SK-MEL-5 (cell line): ENCODE measurements at regions not wholly inside any gene's neighbourhood (a gene's known extent, or its start where the extent isn't known, plus 50 kb on each side); places are given as distances from the start of the nearest gene placed in this dataset.
"Not testable (repeated sequence)": the region's sequence is repeated elsewhere in the genome, so short reads cannot be mapped to it uniquely, and the experiment has no call there.

Experiments used
- DNase-seq: peaks from one replicate; pipeline ENCODE4 v3.0.0-alpha.2; 2016; ENCODE audit warnings: low read depth, low spot score
- in situ Hi-C: cut with HindIII; loops from 2 replicates; pipeline ENCODE4 v1.10.0; 2016; ENCODE audit warnings: low sequenced_read_pairs, high pct_unique_total_duplicates, low pct_unique_long_range_greater_than_20kb

DNA sequence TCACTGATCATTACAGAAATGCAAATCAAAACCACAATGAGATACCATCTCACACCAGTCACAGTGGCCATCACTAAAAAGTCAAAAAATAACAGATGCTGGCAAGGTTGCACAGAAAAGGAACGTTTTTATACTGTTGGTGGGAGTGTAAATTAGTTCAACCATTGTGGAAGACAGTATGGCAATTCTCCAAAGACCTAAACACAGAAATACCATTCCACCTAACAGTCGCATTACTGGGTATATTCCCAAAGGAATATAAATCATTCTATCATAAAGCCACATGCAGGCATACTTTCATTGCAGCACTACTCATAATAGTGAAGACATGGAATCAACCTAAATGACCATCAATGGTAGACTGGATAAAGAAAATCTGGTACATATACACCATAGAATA, 83.2 kb upstream of the ARID5B start:
- DNase-seq, in situ Hi-C loops: not testable (repeated sequence)

- in situ Hi-C loops, result no loop called here
- DNase-seq, result no peak
Observed at GRCh38 chr10:61819208-61819607, 82.3 kb upstream of the ARID5B start.

DNA sequence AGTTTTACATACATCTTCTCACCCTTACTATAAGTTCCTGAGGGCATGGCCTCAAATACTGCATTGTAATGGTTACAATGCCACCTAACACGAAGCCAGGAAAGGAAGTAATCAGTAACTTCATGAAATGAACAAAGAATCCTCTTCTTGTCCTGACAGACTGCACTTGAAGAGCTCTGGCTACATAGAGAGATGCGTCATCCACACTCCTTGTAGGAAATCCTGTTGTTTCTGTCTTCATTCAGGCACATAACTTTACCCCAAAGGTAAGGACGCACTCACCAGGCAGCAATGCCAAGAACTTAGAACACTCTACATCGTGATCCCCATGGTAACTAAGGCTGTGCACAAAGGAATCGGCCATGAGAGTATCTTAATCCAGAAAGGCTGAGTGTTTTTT, 80.3 kb upstream of the ARID5B start:
- peak; percentile 96 for DNase-seq
- in situ Hi-C loops, result no loop called here

- no peak for DNase-seq
- in situ Hi-C loops, result no loop called here
Observed at GRCh38 chr10:61821693-61822092, 79.8 kb upstream of the ARID5B start.

DNA sequence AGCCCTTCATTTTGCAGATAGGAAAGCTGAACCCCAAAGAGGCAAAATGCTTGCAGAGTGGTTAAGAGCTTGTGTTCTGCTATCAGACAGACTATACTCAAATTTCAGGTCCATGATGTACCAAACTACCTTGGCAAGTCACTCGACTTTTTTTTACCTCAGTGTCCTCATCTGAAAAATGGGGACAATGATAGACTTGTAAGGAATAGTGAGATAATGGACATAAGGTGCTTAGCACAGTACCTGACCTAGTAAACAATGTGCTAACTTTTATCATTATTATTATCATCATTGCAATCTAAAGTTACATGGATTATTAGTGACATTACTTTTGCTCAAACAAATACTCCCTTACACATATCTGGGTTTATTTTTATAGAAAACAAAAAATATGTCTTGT, 79.4 kb upstream of the ARID5B start:
- in situ Hi-C loops, result no loop called here

DNA sequence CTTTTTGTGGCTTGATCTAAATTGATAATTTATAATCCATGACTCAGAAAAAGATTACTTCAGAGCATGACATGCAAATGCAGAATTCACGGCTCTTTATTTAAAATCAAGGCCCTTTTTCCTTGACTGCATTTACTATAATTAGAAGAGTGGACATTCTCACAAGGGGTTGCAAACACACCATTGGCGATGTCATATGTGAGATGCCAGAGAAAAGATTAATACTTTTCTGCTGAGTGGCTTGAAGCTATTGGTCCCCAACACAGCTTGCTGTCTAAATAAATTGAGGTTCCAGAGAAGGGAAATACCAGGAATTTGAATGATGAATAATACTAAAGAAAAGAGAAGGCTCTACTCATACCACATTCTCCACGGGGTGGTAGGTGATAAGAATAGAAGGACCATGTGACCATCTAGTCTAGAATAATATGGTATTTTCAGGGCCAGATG, 78.7 kb upstream of the ARID5B start:
- no peak for DNase-seq
- in situ Hi-C loops, result no loop called here

More for the DNA sequence above, 79.4 kb upstream of the ARID5B start:
- no peak for DNase-seq

DNA sequence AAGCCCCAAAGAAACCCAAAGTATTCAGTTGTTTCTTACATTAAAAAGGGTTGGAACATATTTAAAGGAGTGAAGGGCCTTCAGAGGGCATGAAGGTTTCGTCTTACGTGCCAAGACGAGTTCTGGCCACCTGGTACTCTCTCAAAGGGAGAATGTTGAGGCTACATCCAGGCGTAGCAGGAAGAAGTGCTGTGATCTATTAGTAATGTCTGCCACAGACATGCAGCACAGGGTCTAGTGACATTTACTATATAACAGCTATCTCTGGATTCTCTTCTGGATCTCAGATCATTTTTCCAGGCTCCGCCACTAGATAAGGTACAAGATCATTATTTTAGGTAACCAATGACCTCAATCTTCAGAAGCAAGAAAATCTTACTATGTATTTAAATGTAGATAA, 76.5 kb upstream of the ARID5B start:
- in situ Hi-C loops, result no loop called here

GRCh38 chr10:61825628-61826027, 75.9 kb upstream of the ARID5B start:
- in situ Hi-C loops, result no loop called here
- DNase-seq, result no peak

More for the DNA sequence above, 76.5 kb upstream of the ARID5B start:
- no peak for DNase-seq

GRCh38 chr10:61828034-61828433, 73.5 kb upstream of the ARID5B start:
- in situ Hi-C loops, result no loop called here
- no peak for DNase-seq

DNA sequence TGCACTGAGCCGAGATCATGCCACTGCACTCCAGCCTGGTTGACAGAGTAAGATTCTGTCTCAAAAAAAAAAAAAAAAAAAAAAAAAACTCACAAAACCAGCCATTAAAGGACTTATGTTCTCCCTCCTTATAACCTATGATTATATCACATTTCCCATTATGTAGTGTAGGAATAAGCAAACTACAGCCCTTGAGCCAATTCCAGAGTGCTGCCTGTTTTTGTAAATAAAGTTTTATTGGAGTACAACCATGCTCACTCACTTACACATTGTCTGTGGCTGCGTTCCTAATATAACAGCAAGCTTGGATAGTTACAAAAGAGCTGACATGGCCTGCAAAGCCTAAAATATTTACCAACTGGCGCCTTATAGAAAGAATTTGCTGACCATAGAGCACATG, 72.7 kb upstream of the ARID5B start:
- in situ Hi-C loops, result no loop called here
- DNase-seq, result no peak

DNA sequence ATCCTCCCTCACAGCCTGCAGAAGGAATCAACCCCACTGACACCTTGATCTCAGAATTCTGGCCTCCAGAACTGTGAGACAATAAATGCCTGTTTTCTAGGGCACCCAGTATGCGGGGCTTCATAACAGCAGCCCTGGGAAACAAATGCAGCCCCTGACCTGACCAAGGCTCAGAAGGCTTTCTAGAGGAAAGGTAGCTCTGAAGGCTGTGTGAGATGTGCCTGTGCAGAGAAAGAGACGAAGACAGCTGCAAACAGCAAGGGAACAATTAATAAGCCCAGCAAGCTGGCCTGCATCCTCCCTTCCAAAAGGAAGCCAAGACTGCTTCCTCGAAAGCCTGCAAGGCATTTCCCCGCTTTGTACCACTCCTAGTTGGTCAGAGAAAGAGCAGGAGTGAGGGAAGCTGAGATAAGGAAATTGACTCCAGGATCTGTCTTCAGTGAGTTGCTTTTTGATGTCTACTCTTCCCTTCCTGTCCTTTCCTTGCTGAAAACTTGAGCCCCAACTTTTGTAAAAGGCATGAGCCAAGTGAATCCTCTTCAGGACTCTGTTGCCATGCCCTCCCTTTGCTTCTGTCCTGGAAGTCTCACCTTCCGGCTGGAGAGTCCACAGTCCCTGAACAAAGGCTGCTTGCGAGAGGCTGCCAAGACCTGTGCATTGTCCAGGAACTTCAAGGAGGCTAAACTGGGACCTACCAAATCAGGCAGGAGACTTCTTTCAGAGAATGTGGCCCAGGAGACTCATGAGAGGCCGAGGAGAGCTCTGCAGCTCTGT, 71.2 kb upstream of the ARID5B start:
- in situ Hi-C loops, result no loop called here

GRCh38 chr10:61830846-61831273, 70.6 kb upstream of the ARID5B start:
- in situ Hi-C loops, result no loop called here
- no peak for DNase-seq

More for the DNA sequence above, 71.2 kb upstream of the ARID5B start:
- no peak for DNase-seq

- in situ Hi-C loops, result no loop called here
Observed at GRCh38 chr10:61832866-61833481, 68.5 kb upstream of the ARID5B start.

GRCh38 chr10:61834519-61834918, 67.0 kb upstream of the ARID5B start:
- DNase-seq, result no peak
- in situ Hi-C loops, result no loop called here

More at GRCh38 chr10:61832866-61833481, 68.5 kb upstream of the ARID5B start:
- no peak for DNase-seq

- DNase-seq, result peak; percentile 78
- in situ Hi-C loops, result no loop called here
Observed at GRCh38 chr10:61835069-61835945, 66.2 kb upstream of the ARID5B start.

GRCh38 chr10:61835946-61836887, 65.3 kb upstream of the ARID5B start:
- in situ Hi-C loops, result no loop called here
- DNase-seq, result peak; percentile 37
